LNCAP (cell line): ENCODE measurements at regions not wholly inside any gene's neighbourhood (a gene's known extent, or its start where the extent isn't known, plus 50 kb on each side); places are given as distances from the start of the nearest gene placed in this dataset.

Experiments used
- TF ChIP-seq, protein P1 (sequence below): fragments of 450-650 bp; IDR thresholded peaks from 2 replicates; pipeline ENCODE4 v1.5.1; 2017; ENCODE audit warnings: mild to moderate bottlenecking

DNA sequence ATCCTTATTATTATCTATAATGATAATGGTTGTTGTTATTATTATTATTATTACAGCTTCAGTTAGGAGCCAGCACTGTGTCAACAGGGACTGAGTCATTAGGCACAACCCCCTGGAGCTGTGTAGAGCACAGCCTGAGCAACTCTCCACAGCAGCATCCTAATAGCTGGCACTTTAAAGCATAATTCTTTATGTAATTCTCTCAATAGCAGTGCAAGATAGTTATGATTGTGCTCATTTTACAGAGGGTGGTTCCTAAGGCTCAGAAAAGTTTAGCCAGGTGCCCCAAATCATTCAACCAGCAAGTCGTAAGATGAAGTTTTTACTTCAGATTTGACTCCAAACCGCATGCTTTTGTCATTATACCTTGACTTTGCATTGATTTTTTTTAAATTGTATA is 390.3 kb downstream of the ANXA1 start:
- TF ChIP-seq, protein P1, sequence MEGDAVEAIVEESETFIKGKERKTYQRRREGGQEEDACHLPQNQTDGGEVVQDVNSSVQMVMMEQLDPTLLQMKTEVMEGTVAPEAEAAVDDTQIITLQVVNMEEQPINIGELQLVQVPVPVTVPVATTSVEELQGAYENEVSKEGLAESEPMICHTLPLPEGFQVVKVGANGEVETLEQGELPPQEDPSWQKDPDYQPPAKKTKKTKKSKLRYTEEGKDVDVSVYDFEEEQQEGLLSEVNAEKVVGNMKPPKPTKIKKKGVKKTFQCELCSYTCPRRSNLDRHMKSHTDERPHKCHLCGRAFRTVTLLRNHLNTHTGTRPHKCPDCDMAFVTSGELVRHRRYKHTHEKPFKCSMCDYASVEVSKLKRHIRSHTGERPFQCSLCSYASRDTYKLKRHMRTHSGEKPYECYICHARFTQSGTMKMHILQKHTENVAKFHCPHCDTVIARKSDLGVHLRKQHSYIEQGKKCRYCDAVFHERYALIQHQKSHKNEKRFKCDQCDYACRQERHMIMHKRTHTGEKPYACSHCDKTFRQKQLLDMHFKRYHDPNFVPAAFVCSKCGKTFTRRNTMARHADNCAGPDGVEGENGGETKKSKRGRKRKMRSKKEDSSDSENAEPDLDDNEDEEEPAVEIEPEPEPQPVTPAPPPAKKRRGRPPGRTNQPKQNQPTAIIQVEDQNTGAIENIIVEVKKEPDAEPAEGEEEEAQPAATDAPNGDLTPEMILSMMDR, result no peak

DNA sequence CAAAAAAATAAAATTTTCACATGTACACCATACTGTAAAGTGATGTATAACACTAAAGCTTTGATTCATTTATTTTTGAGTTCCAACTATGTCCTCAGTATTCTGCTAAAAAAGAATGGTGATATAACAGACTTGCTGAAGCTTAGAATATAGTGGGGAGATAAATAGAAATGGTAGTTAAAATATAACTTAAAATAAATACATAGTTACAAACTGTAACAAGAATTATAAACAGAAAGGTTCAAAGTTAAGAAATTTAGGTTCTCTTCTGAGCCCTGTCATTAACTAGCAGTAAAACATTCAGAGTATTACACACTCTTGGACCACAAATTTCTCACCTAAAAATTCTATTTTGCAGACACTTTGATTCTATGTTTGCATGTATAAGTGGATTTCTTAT is 392.1 kb downstream of the ANXA1 start:
- TF ChIP-seq, protein P1, result no peak

DNA sequence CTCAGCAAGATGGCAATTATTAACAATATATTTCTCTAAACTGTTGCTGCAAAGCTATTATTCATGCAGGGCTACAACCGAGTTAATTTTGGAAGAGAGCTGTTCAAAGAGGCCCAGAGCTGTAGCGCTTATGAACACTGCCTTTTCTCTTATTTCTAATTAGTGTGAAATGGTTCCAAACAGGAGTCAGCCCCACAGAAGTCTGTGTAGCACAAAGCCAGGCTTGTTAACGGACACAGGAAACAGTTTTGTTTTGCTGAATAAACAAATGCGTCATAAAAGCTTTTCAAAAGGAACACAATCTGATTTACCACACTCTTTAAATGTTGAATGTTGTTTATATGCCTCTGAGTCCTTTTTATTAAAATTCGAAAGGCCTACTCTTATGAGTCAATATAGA is 396.5 kb downstream of the ANXA1 start:
- TF ChIP-seq, protein P1, result no peak

DNA sequence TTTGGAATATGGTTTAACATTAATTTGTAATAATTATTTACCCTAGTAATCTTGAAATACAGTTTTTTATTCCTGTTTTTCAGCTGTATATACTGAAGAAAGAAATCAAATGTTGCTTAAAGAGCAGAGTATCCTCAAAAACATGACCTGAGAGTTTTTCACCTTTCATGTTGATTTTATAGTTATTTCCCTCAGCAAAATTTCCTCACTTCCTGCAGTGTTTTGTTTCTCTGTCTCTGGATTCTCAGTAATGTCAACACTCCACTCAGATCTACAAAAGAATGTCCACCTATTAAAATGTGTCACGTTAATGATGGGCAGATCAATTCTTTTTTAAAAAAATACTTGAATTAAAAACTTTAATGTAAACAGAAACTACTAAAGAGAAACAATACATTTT is 398.3 kb downstream of the ANXA1 start:
- TF ChIP-seq, protein P1, result no peak

DNA sequence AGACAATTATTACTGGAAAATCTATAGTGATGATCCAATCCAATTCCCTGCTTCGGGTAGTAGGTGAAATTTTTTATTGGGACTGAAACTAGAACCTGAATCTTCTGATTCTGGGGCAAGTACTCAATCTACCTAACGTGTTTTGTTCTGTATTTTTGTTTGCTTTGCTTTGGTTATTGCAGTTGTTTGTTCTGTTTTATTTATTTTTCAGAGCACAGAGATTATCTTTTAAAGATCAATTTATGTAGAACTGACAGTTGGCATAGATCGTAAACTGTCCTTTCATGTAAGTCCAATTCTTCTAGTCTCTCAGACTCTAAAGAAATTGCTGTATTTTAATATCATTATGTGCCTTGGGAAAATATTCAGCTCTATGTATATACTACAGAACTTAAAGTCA is 401.6 kb downstream of the ANXA1 start:
- TF ChIP-seq, protein P1, result no peak

DNA sequence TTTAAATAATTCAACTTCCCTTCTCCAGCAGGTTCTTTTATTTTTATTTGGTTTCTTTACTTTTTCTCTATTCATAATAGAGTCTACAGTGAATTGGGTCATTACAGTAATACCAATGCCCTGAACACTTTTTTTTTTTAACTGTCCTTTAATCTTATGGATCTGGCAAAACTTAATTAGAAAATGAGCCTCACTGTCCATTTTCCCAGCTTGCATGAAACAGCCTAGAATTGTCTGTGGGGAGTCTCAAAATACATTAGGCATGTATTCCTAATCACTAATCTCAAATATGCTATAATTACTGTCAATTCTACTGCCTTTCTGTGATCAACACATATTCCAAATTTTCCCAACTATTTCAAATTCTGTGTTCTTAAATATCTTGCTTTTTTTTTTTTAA is 406.8 kb downstream of the ANXA1 start:
- TF ChIP-seq, protein P1, result no peak

DNA sequence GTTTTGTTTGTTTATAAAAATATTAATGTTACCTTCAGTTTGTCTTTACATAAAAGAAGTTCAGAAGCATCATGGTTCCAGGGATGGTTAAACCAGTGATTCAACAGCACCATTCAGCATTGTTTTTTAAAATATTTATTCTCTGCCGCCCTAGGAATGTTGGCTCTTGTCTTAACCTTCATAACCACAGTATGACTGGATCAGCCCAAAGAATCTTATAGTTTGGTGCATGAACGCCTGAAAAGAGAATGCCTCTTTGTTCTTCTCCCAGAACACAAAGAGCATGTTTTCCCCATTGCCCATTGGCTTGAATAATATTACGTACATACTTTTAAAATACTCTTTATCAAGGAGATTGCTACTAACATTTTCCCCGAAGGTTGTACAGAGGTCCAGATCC is 413.4 kb downstream of the ANXA1 start:
- TF ChIP-seq, protein P1, result no peak

DNA sequence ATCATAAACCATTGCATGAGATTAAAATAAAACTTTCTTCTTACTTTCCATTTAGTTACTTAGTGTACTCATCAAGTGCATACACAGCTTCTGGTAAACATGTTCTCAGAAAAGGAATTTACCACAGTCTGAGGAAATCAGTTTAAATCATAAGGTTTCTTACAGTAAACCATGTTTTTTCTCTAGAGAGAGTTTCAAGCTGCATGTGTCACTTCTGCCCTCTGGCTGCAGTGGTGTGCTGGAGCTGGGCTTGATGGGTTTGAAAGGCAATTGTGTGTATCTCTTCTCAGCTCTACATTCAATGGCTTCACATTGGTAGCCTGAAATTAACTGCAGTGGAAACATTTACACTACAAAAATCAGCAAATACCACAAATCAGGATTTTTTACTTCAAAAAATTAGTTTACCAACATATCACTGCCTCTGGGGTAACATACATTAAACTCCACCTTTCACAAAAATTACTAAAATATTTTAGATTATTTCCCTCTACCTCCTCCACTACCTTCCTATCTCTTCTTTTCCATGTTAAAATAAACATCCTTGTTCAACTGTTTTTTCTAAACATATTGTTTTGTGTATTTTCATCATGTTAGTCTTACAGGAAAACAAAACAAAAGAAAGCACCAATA is 414.3 kb downstream of the ANXA1 start:
- TF ChIP-seq, protein P1, result peak; percentile 93
